ENCODE measurements at regions not wholly inside any gene's neighbourhood (a gene's known extent, or its start where the extent isn't known, plus 50 kb on each side); places are given as distances from the start of the nearest gene placed in this dataset.

DNA sequence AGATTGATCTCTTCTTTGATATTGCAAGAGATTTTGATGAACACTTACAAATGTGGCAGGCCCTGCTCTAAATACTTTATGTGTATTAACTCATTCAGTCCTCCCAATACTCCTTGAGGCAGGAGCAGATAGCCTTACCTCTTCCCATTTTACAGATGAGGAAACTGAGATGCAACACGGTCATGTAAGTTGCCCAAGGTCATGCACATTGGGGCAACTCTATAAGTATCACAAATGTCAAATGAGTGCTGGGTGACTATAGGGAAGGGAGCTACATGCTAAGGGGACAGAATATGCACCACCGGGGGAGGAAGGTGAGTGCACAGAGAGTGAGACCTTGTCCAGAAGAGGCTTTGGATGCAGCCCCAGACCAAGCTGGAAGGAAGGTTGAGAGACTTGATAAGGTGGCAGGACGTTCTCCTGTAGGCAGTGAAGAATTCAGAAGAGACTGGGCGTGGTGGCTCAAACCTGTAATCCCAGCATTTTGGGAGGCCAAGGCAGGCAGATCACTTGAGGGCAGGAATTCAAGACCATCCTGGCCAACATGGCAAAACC, 132.3 kb upstream of the PWP1 start:
- no peak overlapping the region for H3K27ac Mint-ChIP-seq
- DNase-seq (ENCODE audit: low spot score) (no peak), ATAC-seq (no peak)
- H3K36me3 Mint-ChIP-seq (ENCODE audit: low read depth): no peaks in the 10 kb centered on the region
- H3K27me3 Mint-ChIP-seq (ENCODE audit: insufficient read depth, low read depth, poor library complexity): peaks cover 3% of the 10 kb centered on the region
- H3K27me3 ChIP-seq (ENCODE audit: insufficient read depth): no peaks in the 10 kb centered on the region
- H3K4me3 ChIP-seq: no peak overlapping the region
- no peak for TF ChIP-seq ZNF462 (CRISPR knock-in tag; IDR thresholded peaks at IDR 0.05)
- no peak for TF ChIP-seq POLR2AphosphoS5 (IDR thresholded peaks at IDR 0.05; ENCODE audit: low read depth)
- TF ChIP-seq NANOG (IDR thresholded peaks at IDR 0.05; ENCODE audit: borderline replicate concordance): no peak
- no peak for TF ChIP-seq CREB1 (CRISPR knock-in tag; IDR thresholded peaks at IDR 0.05; ENCODE audit: low read depth)
- no peak for TF ChIP-seq EZH2 (IDR thresholded peaks at IDR 0.05; ENCODE audit: low read depth, unreplicated experiment)
- no peak for TF ChIP-seq ZNF114 (CRISPR knock-in tag; IDR thresholded peaks at IDR 0.05)
- no peak overlapping the region for H3K4me2 ChIP-seq
- H3K9me2 ChIP-seq (ENCODE audit: insufficient read depth): no peaks in the 10 kb centered on the region
- H3K4me1 Mint-ChIP-seq: no peaks in the 10 kb centered on the region
- no peaks in the 10 kb centered on the region for H3F3A ChIP-seq (replicated peaks; ENCODE audit: low read depth)
- no peaks in the 10 kb centered on the region for H3K79me2 ChIP-seq (replicated peaks; ENCODE audit: insufficient read depth)
- H3K9me3 Mint-ChIP-seq: peaks cover 8% of the 10 kb centered on the region; the same call in 1 of the 3 replicates
- H2AFZ ChIP-seq: no peak overlapping the region
- H4K20me1 ChIP-seq (replicated peaks; ENCODE audit: insufficient read depth): no peaks in the 10 kb centered on the region
- H3K4me3 Mint-ChIP-seq: no peak overlapping the region
- no peaks in the 10 kb centered on the region for H3K36me3 ChIP-seq (ENCODE audit: insufficient read depth)
- no peaks in the 10 kb centered on the region for H3K4me1 ChIP-seq (ENCODE audit: insufficient read depth)
- no peak overlapping the region for H3K27ac ChIP-seq (ENCODE audit: low read depth)

DNA sequence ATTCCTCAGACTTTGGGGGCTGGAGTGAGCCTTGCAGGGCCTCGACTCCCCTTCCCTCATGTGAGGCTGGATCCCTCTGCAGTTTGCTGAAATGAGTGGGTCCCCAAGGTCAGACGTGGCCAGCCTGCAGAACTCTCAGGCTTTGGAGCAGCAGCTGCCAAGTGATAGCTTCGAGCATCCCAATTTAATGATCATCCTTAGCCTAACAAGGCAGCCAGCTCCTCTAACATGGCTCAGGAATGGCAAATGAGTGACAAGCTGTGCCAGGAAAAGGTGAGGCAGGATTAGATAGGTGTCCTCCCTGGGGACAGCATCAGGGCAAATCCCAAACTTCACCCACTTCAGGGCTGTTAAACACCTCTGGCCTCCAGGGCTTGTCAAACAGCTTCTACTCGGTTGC, 130.7 kb upstream of the PWP1 start:
- Histone ChIP-seq H3K79me2 (replicated peaks; ENCODE audit: insufficient read depth) (no peaks in the 10 kb centered on the region), H3K27ac (ENCODE audit: low read depth) (no peak overlapping the region), H3K4me3 (no peak overlapping the region), H3F3A (replicated peaks; ENCODE audit: low read depth) (no peaks in the 10 kb centered on the region), H3K36me3 (ENCODE audit: insufficient read depth) (no peaks in the 10 kb centered on the region), H3K4me2 (no peak overlapping the region), H3K4me1 (ENCODE audit: insufficient read depth) (no peaks in the 10 kb centered on the region), H3K27me3 (ENCODE audit: insufficient read depth) (no peaks in the 10 kb centered on the region), H4K20me1 (replicated peaks; ENCODE audit: insufficient read depth) (no peaks in the 10 kb centered on the region), H3K9me2 (ENCODE audit: insufficient read depth) (no peaks in the 10 kb centered on the region), H2AFZ (no peak overlapping the region)
- H3K27me3 Mint-ChIP-seq (ENCODE audit: insufficient read depth, low read depth, poor library complexity): peaks cover 3% of the 10 kb centered on the region
- DNase-seq (ENCODE audit: low spot score): no peak
- no peaks in the 10 kb centered on the region for H3K36me3 Mint-ChIP-seq (ENCODE audit: low read depth)
- TF ChIP-seq POLR2AphosphoS5 (IDR thresholded peaks at IDR 0.05; ENCODE audit: low read depth) (no peak), ZNF331 (CRISPR knock-in tag; IDR thresholded peaks at IDR 0.05; ENCODE audit: low read depth) (no peak), JUNB (IDR thresholded peaks at IDR 0.05; ENCODE audit: unreplicated experiment) (no peak), EZH2phosphoT487 (IDR thresholded peaks at IDR 0.05; ENCODE audit: unreplicated experiment) (no peak), ETS1 (IDR thresholded peaks at IDR 0.05) (no peak)
- peaks cover 8% of the 10 kb centered on the region; the same call in 2 of the 3 replicates for H3K9me3 Mint-ChIP-seq
- H3K4me1 Mint-ChIP-seq: peaks cover under 1% of the 10 kb centered on the region; the same call in 2 of the 3 replicates
- no peak overlapping the region for H3K27ac Mint-ChIP-seq
- H3K4me3 Mint-ChIP-seq: no peak overlapping the region
- ATAC-seq: no peak

All from GM23338 (cell line).